ENCODE measurements at regions not wholly inside any gene's neighbourhood (a gene's known extent, or its start where the extent isn't known, plus 50 kb on each side); places are given as distances from the start of the nearest gene placed in this dataset.

GRCh38 chr5:20974426-20974825 is 986.4 kb upstream of the CDH18 start:
- TF ChIP-seq, protein P1, sequence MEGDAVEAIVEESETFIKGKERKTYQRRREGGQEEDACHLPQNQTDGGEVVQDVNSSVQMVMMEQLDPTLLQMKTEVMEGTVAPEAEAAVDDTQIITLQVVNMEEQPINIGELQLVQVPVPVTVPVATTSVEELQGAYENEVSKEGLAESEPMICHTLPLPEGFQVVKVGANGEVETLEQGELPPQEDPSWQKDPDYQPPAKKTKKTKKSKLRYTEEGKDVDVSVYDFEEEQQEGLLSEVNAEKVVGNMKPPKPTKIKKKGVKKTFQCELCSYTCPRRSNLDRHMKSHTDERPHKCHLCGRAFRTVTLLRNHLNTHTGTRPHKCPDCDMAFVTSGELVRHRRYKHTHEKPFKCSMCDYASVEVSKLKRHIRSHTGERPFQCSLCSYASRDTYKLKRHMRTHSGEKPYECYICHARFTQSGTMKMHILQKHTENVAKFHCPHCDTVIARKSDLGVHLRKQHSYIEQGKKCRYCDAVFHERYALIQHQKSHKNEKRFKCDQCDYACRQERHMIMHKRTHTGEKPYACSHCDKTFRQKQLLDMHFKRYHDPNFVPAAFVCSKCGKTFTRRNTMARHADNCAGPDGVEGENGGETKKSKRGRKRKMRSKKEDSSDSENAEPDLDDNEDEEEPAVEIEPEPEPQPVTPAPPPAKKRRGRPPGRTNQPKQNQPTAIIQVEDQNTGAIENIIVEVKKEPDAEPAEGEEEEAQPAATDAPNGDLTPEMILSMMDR (IDR thresholded peaks at IDR 0.05; ENCODE audit: insufficient read depth, low read length) = no peak
- TF ChIP-seq, protein P2, sequence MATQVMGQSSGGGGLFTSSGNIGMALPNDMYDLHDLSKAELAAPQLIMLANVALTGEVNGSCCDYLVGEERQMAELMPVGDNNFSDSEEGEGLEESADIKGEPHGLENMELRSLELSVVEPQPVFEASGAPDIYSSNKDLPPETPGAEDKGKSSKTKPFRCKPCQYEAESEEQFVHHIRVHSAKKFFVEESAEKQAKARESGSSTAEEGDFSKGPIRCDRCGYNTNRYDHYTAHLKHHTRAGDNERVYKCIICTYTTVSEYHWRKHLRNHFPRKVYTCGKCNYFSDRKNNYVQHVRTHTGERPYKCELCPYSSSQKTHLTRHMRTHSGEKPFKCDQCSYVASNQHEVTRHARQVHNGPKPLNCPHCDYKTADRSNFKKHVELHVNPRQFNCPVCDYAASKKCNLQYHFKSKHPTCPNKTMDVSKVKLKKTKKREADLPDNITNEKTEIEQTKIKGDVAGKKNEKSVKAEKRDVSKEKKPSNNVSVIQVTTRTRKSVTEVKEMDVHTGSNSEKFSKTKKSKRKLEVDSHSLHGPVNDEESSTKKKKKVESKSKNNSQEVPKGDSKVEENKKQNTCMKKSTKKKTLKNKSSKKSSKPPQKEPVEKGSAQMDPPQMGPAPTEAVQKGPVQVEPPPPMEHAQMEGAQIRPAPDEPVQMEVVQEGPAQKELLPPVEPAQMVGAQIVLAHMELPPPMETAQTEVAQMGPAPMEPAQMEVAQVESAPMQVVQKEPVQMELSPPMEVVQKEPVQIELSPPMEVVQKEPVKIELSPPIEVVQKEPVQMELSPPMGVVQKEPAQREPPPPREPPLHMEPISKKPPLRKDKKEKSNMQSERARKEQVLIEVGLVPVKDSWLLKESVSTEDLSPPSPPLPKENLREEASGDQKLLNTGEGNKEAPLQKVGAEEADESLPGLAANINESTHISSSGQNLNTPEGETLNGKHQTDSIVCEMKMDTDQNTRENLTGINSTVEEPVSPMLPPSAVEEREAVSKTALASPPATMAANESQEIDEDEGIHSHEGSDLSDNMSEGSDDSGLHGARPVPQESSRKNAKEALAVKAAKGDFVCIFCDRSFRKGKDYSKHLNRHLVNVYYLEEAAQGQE (IDR thresholded peaks at IDR 0.05; ENCODE audit: insufficient replicate concordance, low read depth) = no peak
